NCI-H774 (cell line): ENCODE measurements at regions not wholly inside any gene's neighbourhood (a gene's known extent, or its start where the extent isn't known, plus 50 kb on each side); places are given as distances from the start of the nearest gene placed in this dataset.
"Not testable (repeated sequence)": the region's sequence is repeated elsewhere in the genome, so short reads cannot be mapped to it uniquely, and the experiment has no call there.

Source experiments
- DNase-seq: peaks from one replicate; lab custom pipeline; 2025; lab: John Stamatoyannopoulos, UW

DNA sequence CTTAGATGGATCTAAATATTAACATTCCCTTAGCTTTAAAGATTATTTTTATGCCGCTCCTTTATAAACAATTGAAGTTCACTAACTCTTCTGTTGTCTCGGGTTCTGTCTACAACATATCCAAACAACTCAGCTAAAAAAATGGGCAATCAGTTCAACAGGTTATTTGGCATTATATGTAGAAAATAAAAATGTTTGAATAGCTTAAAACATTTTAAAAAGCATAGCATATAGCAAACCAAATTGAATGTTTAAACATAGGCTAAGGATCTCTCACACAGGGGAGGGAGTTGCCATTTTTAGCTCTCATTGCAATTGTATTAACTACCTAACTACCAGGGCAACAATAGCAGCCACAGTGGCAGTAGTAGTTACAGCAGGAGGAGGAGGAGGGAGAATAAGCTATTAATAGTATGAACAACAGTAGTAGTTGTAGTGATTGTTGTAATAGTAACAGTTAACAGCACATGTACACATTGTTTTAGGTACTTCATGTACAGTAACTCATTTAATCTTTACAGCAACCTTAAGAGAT lies 404.2 kb downstream of the KCNRG start:
- DNase-seq: no peak

DNA sequence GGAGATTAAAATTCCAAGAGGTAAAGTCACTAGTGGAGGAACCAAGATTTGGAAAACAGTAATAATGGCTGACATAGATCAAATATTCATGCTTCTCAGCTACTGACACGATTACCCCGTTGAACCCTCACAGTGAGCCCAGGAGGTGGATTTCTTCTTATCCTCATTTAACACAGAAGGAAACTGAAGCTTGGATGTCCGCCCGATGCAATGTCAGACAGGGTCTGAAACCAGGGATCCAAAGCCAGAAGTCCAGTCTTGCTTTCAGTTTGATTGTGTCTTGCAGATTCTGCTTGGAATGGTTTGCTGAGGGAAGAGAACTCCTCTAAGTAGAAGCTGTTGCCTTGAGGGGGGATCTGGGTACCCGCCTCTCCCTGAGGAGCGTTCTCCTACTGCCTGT lies 404.7 kb downstream of the KCNRG start:
- no peak for DNase-seq

DNA sequence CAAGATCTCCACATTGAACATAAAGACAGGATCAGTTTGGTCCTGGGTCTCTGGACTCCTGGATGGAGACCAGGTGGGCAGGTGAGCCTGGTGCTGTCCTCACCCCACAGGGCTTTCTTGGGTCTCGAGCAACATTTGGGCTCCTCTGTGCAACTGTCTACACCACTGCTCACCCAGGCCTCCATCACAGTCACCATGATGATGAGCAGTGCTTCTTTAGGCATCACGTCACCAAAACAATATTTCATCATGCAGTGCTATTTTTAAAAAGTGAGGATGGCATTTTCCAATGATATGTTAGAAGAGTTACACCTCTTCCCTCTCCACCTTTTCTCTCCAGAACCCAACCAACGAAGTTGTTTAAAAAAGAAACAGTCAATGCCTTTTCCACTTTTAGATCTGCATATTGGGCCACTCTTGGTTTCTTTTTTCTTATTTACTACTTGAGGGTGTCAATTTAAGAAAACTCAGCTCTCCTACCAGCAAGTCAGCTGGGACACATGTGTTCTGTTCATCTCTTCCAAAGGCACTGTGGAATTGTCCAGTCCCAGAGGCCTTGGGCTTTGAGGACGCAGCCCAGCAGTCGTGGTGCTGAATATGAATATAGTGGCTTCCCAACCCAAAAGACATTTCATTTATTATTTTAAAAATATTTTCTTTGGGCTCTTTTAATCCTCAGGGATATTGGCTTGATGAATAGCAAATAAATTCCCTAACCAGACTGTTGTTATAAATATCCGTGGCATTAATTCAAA lies 405.7 kb downstream of the KCNRG start:
- DNase-seq: no peak

DNA sequence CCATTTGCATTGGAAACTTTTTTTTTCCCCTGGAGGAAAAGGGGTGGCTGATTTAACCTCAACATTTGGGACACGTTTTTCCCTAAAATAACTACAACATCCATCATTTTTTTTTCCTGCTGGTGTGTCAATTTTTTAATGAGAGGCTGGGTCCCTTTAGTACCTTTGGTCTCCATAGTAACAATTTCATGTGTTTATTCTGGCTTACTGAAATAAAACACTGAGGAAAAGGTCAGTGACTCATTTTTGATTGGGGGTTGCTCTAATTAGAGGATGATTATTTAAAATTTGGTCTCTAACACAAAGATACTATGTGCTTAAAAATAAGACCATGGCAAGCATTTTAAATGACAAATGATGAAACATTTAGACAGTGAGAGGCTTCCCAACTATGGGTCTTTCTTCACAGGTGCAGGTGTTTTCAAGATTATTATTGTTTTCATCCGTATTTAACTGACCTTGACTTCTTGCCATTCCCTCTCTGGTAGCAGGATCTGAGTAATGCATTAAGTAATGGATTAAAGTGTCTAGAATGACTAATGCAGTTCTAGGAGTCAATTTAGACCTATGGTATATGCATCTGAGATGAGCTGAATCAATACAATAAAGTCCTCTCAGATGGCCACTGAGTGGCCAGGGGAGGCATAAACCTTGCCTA lies 406.4 kb downstream of the KCNRG start:
- DNase-seq: peak; percentile 12

GRCh38 chr13:50422181-50423148 lies 407.2 kb downstream of the KCNRG start:
- DNase-seq: no peak

DNA sequence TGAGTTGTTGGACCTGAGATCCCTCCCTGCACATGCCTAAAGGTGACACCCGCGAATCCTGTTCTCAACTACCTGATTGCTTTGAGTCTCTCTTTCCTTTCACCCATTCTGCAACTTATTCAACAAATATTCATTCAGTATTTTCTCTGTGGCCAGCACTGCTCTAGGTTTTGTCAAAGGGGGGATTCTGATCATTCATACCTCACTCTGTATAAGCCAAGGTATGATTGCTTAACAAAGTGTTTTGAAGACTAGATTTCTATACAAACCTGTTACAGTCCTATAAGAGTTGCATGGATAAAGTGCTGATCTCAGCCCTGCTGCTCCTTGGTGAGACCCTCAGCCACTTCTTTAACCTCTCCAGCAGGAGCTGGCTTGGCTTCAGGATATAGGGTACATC lies 409.7 kb downstream of the KCNRG start:
- DNase-seq: no peak

DNA sequence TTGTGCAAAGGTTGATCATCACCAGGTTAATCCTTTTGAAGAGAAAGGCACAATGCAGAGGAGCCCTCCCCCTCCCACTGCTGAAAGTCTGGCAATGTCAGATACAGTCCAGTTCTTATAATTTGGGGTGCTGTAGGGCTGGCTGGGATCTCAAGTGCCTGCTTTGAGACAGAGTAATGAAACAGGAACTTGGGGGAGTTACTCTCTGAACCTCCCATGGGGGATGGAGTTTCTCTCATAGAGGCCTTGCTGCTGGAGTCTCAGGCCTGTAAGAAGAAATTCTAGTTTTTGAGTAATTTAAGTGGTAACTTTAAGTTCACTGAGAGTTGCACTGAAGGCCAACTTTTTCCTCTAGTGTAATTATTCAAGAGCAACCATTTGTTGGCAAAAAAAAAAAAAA lies 410.5 kb downstream of the KCNRG start:
- no peak for DNase-seq

GRCh38 chr13:50426927-50427326 lies 411.7 kb downstream of the KCNRG start:
- DNase-seq: no peak

DNA sequence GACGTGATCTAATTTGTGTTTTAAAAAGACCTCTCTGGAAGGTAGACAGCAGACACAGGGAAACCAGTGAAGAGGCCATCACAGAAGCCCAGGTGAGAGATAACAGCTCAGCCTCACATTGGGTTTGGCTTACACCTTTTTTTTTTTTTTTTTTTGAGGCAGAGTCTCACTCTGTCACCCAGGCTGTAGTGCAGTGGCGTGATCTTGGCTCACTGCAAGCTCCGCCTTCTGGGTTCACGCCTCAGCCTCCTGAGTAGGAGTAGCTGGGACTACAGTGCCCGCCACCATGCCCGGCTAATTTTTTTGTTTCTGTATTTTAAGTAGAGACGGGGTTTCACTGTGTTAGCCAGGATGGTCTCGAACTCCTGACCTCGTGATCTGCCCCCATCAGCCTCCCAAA lies 412.3 kb downstream of the KCNRG start:
- not testable (repeated sequence) for DNase-seq

GRCh38 chr13:50428183-50428877 lies 413.1 kb downstream of the KCNRG start:
- DNase-seq: no peak

- DNase-seq: no peak
Observed at GRCh38 chr13:50435011-50435410, 408.5 kb downstream of the DLEU7 start.

- DNase-seq: no peak
Observed at GRCh38 chr13:50437252-50437651, 406.2 kb downstream of the DLEU7 start.

GRCh38 chr13:50438351-50438750 lies 405.1 kb downstream of the DLEU7 start:
- no peak for DNase-seq

- no peak for DNase-seq
Observed at GRCh38 chr13:50441130-50441529, 402.4 kb downstream of the DLEU7 start.

GRCh38 chr13:50444726-50445125 lies 398.8 kb downstream of the DLEU7 start:
- no peak for DNase-seq

DNA sequence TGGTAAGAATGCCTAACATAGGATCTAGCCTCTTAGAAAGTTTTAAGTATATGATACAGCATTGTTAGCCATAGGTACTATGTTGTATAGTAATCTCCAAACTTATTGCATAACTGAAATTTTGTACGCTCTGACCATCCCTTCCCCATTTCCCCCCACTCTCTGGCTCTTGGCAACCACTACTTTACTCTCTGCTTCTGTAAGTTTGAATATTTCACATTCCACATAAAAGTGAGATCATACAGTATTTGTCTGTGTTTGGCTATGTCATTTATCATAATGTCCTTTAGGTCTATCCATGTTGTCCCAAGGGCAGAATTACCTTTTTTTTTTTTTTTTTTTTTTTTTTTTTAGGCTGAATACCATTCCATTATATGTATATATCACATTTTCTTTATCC lies 396.9 kb downstream of the DLEU7 start:
- no peak for DNase-seq

- peak; percentile 14 for DNase-seq
Observed at GRCh38 chr13:50448535-50448998, 394.9 kb downstream of the DLEU7 start.

DNA sequence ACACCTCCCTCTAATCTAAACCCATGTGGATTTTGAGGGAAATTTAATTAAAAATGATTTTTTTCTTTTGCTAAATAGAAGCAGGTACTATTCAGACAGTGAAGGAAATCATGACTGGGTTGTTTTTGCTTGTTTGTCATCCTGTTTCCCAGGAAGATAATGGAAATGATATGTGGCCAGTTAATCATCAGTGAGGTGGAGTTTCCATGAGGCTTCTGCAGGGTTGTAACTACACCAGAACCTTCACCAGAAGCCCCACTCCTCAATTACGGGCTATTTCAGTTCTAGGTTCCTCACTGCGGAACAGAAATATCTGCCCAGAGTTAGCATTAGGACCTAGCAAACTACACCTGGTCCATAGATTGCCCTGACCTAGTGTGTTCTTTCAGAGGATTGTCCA lies 394.0 kb downstream of the DLEU7 start:
- no peak for DNase-seq

- no peak for DNase-seq
Observed at GRCh38 chr13:50450279-50450678, 393.2 kb downstream of the DLEU7 start.

DNA sequence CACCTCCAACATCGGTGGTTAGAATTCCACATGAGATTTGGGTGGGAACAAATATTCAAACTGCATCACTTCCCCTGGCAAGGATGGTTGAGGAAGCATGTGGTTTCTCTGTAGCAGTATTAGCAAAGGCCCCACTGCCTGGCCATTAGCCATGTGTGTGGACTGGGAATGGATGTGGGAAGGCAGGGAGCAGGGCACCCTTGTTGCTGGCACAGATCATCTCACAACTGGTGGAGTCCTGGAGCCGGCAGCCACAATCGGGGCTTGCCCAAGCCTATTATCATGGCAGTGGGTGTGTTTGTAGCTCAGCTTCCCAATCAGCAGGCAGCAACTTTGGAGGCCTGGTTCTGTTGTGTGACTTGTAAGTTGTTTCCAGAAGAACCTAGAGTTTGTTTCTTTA lies 391.9 kb downstream of the DLEU7 start:
- DNase-seq: no peak

- DNase-seq: no peak
Observed at GRCh38 chr13:50452028-50452427, 391.5 kb downstream of the DLEU7 start.

DNA sequence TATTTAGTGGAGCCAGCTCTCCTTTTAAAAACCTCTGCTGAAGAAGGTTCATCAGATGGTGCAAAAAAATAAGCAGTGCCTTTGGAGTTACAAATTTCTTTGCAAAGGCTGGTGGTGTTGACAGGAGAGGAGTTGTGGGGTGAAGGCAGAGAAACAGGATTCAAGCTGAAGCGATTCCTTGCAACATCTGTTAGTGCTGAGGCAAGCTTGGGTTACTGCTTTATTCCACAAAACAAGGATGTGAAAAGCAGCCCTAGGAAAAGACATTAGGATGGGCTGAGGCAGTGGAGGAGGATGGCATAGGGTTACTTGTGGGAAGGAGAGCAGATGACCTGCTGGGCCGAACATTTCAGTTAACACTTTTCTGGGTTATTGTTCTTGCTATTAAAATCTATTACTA lies 390.7 kb downstream of the DLEU7 start:
- DNase-seq: no peak
